IMR-90 (cell line): ENCODE measurements at regions not wholly inside any gene's neighbourhood (a gene's known extent, or its start where the extent isn't known, plus 50 kb on each side); places are given as distances from the start of the nearest gene placed in this dataset.
A peak's percentile ranks its signal among the peaks of the same experiment; 100 is the strongest.

Experiments
- ATAC-seq: fragments of 200-7000 bp; cut with Tn5 transposase; 2 replicates; pipeline ENCODE4 v1.9.1; 2020; ENCODE audit warnings: low read depth, mild to moderate bottlenecking, moderate library complexity
- BruUV-seq: library from RNA; stranded (reverse); fragments of 400-500 nt; replicated peaks from 2 replicates; lab custom pipeline; 2021; lab: Mats Ljungman, UMichigan
- CTCF ChIA-PET: fragments of 300-600 bp; formaldehyde crosslinking; extraction: SDS; loops from one replicate; lab custom pipeline; 2021; ENCODE audit warnings: antibody characterized with exemption; lab: Yijun Ruan, JAX
- POLR2A ChIA-PET: fragments of 300-600 bp; sonication (Branson Sonifier 250); formaldehyde crosslinking; loops from one replicate; lab custom pipeline; 2022; ENCODE audit warnings: antibody characterized with exemption; ENCODE audit not compliant: unreplicated experiment; lab: Charles Lee
- DNase-seq: peaks from one replicate; pipeline ENCODE4 v3.0.0; 2013
- H2AFZ ChIP-seq: replicated peaks from 2 replicates; pipeline ENCODE3; 2013; ENCODE audit warnings: low read length, mild to moderate bottlenecking; ENCODE audit not compliant: poor library complexity
- H2AK5ac ChIP-seq: 2 replicates; pipeline ENCODE4 v1.6.1; 2013; ENCODE audit warnings: low read depth, low read length, inconsistent platforms
- H2AK9ac ChIP-seq: replicated peaks from 2 replicates; pipeline ENCODE3; 2013; ENCODE audit warnings: mild to moderate bottlenecking, low read depth, low read length, moderate library complexity; ENCODE audit not compliant: poor library complexity
- H2BK120ac ChIP-seq: 2 replicates; pipeline ENCODE4 v1.6.1; 2013; ENCODE audit warnings: low read depth, low read length, inconsistent platforms
- H2BK15ac ChIP-seq: 3 replicates; pipeline ENCODE4 v1.6.1; 2013; ENCODE audit warnings: low read depth, low read length, inconsistent platforms
- H2BK20ac ChIP-seq: 2 replicates; pipeline ENCODE4 v1.6.1; 2013; ENCODE audit warnings: low read depth, mild to moderate bottlenecking, inconsistent platforms, low read length, moderate library complexity
- H2BK5ac ChIP-seq: 2 replicates; pipeline ENCODE4 v1.6.1; 2013; ENCODE audit warnings: mild to moderate bottlenecking, low read depth, low read length, inconsistent platforms; ENCODE audit not compliant: poor library complexity, severe bottlenecking
- H3K14ac ChIP-seq: replicated peaks from 2 replicates; pipeline ENCODE4 v1.6.1; 2013; ENCODE audit warnings: low read depth, low read length, inconsistent platforms
- H3K18ac ChIP-seq: 2 replicates; pipeline ENCODE4 v1.6.1; 2013; ENCODE audit warnings: low read depth, low read length, control low read depth
- H3K23ac ChIP-seq: 2 replicates; pipeline ENCODE4 v1.6.1; 2013; ENCODE audit warnings: low read depth, low read length, inconsistent platforms
- H3K27ac ChIP-seq: 2 replicates; pipeline ENCODE4 v1.5.1; 2013; ENCODE audit warnings: mild to moderate bottlenecking, control low read depth, low read length; ENCODE audit not compliant: insufficient read depth
- H3K27me3 ChIP-seq: 2 replicates; pipeline ENCODE4 v1.6.1; 2013; ENCODE audit warnings: low read length; ENCODE audit not compliant: control insufficient read depth, insufficient read depth
- H3K36me3 ChIP-seq: 2 replicates; pipeline ENCODE4 v1.6.1; 2013; ENCODE audit warnings: low read length, mixed read lengths; ENCODE audit not compliant: control insufficient read depth, insufficient read depth
- H3K4ac ChIP-seq: 2 replicates; pipeline ENCODE4 v1.6.1; 2013; ENCODE audit warnings: low read depth, low read length, inconsistent platforms
- H3K4me1 ChIP-seq: 2 replicates; pipeline ENCODE4 v1.6.1; 2013; ENCODE audit warnings: low read length, mixed read lengths; ENCODE audit not compliant: control insufficient read depth, insufficient read depth
- H3K4me2 ChIP-seq: 2 replicates; pipeline ENCODE4 v1.6.1; 2013; ENCODE audit warnings: low read depth, mild to moderate bottlenecking, control low read depth, low read length, moderate library complexity
- H3K4me3 ChIP-seq: 2 replicates; pipeline ENCODE4 v1.5.1; 2013; ENCODE audit warnings: low read depth, mild to moderate bottlenecking, control low read depth, low read length, moderate library complexity; ENCODE audit not compliant: insufficient read depth
- H3K56ac ChIP-seq: 2 replicates; pipeline ENCODE4 v1.6.1; 2013; ENCODE audit warnings: low read length, inconsistent platforms; ENCODE audit not compliant: insufficient read depth; ENCODE audit errors: extremely low read depth
- H3K79me1 ChIP-seq, 2 experiments: 2 replicates each; pipeline ENCODE4 v1.6.1; 2013; ENCODE audit warnings: low read length in 2 of 2, inconsistent platforms in 1 of 2, low read depth in 1 of 2
- H3K9ac ChIP-seq: 2 replicates; pipeline ENCODE4 v1.6.1; 2013; ENCODE audit warnings: low read depth, low read length, control low read depth
- H3K9me1 ChIP-seq: 2 replicates; pipeline ENCODE4 v1.6.1; 2013; ENCODE audit warnings: low read length, inconsistent platforms; ENCODE audit not compliant: insufficient read depth
- H3K9me3 ChIP-seq: 2 replicates; pipeline ENCODE4 v1.6.1; 2013; ENCODE audit warnings: low read length; ENCODE audit not compliant: control insufficient read depth, insufficient read depth
- H4K20me1 ChIP-seq: 2 replicates; pipeline ENCODE4 v1.6.1; 2013; ENCODE audit warnings: low read length, inconsistent platforms; ENCODE audit not compliant: insufficient read depth
- H4K5ac ChIP-seq: 2 replicates; pipeline ENCODE4 v1.6.1; 2013; ENCODE audit warnings: mild to moderate bottlenecking, low read depth, low read length, control low read depth
- H4K8ac ChIP-seq, 2 experiments: 2 replicates each; pipeline ENCODE4 v1.6.1; 2013; ENCODE audit warnings: low read depth in 2 of 2, low read length in 2 of 2, control low read depth in 1 of 2, inconsistent platforms in 1 of 2
- H4K91ac ChIP-seq: 2 replicates; pipeline ENCODE4 v1.6.1; 2013; ENCODE audit warnings: low read depth, low read length, inconsistent platforms; ENCODE audit not compliant: insufficient read depth
- BHLHE40 ChIP-seq: fragments of 150-350 bp; IDR thresholded peaks from 2 replicates; pipeline ENCODE4 v1.6.1; 2016; ENCODE audit warnings: mild to moderate bottlenecking, low read depth, low read length
- CTCF ChIP-seq: conservative IDR thresholded peaks from 2 replicates; pipeline ENCODE4 v1.5.1; 2012; ENCODE audit warnings: mild to moderate bottlenecking, low read depth, low read length, improper control_type of control experiment
- RAD21 ChIP-seq: IDR thresholded peaks from 2 replicates; pipeline ENCODE4 v1.6.1; 2012; ENCODE audit warnings: low read length, improper control_type of control experiment
- SMC3 ChIP-seq: fragments of 150-350 bp; IDR thresholded peaks from 2 replicates; pipeline ENCODE4 v1.6.1; 2016; ENCODE audit warnings: low read depth, mild to moderate bottlenecking, antibody characterized with exemption, low read length, moderate library complexity
- WGBS, 2 experiments: methylation state at CpG; one replicate each; pipeline versions ENCODE4 v1.1.5 to v1.1.7; 2013; ENCODE audit warnings: missing lambda C conversion rate in 2 of 2; ENCODE audit not compliant: insufficient read length in 1 of 2; ENCODE audit errors: extremely low coverage in 2 of 2; 5-methylcytosine and 5-hydroxymethylcytosine counted together
- dilution Hi-C: fragments of 300-500 bp; cut with HindIII; formaldehyde crosslinking; loops from one replicate; pipeline ENCODE4 v1.14.3; 2018; ENCODE audit warnings: low sequenced_read_pairs; ENCODE audit not compliant: unreplicated experiment
- in situ Hi-C: fragments of 300-500 bp; cut with MboI; formaldehyde crosslinking; loops from 3 replicates; pipeline ENCODE4 v1.14.3; 2019; ENCODE audit warnings: low sequenced_read_pairs, inconsistent platforms, mixed read lengths
- intact Hi-C: fragments of 100-400 bp; cut with micrococcal nuclease; formaldehyde crosslinking; loops from 2 replicates; pipeline ENCODE4 v1.10.0; 2022

GRCh38 chr15:89416339-89417183 is 79.8 kb downstream of the RHCG start:
- in situ Hi-C loops, result no loop called here

More at GRCh38 chr15:89416339-89417183, 79.8 kb downstream of the RHCG start:
- ChIA-PET POLR2A (no interaction called here), CTCF (interaction anchor here (0.6 kb wide), 2 partner anchors 58 to 1488 kb away, joined by 3 read pairs; no protein-coding TSS in a partner anchor)
- H3K27me3 ChIP-seq, result peaks cover 70% of the 10 kb centered on the region
- H2AFZ ChIP-seq, result peak overlapping the region; percentile 16
- no peak overlapping the region for H2BK15ac ChIP-seq
- no peaks in the 10 kb centered on the region for H3K4me1 ChIP-seq
- H2BK20ac ChIP-seq, result no peak overlapping the region
- H2AK5ac ChIP-seq, result no peak overlapping the region
- no peak overlapping the region for H3K18ac ChIP-seq
- H3K9me3 ChIP-seq, result peaks cover 3% of the 10 kb centered on the region; the same call in 1 of the 2 replicates
- H3K14ac ChIP-seq, result no peak overlapping the region
- dilution Hi-C loops (no loop called here), intact Hi-C loops (no loop called here)
- H4K8ac ChIP-seq, result no peak overlapping the region
- no peak overlapping the region for H4K91ac ChIP-seq
- peaks cover 4% of the 10 kb centered on the region for H4K20me1 ChIP-seq
- no peak overlapping the region for H3K4ac ChIP-seq
- no peak overlapping the region for H3K56ac ChIP-seq
- H3K9ac ChIP-seq, result no peak overlapping the region
- no peak overlapping the region for H3K27ac ChIP-seq
- no peak overlapping the region for H2AK9ac ChIP-seq
- H3K36me3 ChIP-seq, result no peaks in the 10 kb centered on the region
- no peak overlapping the region for H3K4me2 ChIP-seq
- H4K5ac ChIP-seq, result no peak overlapping the region
- peak; percentile 89 for ATAC-seq
- H3K79me1 ChIP-seq, result no peaks in the 10 kb centered on the region
- no peaks in the 10 kb centered on the region for H3K9me1 ChIP-seq
- no peak overlapping the region for H3K23ac ChIP-seq
- H2BK120ac ChIP-seq, result no peak overlapping the region
- H3K4me3 ChIP-seq, result no peak overlapping the region
- 10% methylated on average over 23 of the region's 47 CpGs; no CpG with 5 or more reads in 1 of the 2 experiments for WGBS, 2 experiments
- peak; percentile 50 for DNase-seq
- no TSS peak for BruUV-seq
- H2BK5ac ChIP-seq, result no peak overlapping the region
- peak; percentile 76 for TF ChIP-seq CTCF
- peak; percentile 26 for TF ChIP-seq RAD21
- TF ChIP-seq BHLHE40, result no peak
- TF ChIP-seq SMC3, result peak; percentile 36; the same call in 1 of the 2 replicates
